Adrenal gland (tissue), 5 donors: ENCODE measurements at regions not wholly inside any gene's neighbourhood (a gene's known extent, or its start where the extent isn't known, plus 50 kb on each side); places are given as distances from the start of the nearest gene placed in this dataset.

Experiments
- POLR2A ChIP-seq, 2 donors: fragments of 450-650 bp; IDR thresholded peaks; one replicate each; pipeline ENCODE4 v1.6.1; 2017; ENCODE audit warnings: antibody characterized with exemption in 2 of 2, mild to moderate bottlenecking in 2 of 2, moderate library complexity in 1 of 2
- TF ChIP-seq, protein P1 (sequence below), 6 experiments: fragments of 450-650 bp in 4 of 6; fragments of 200-600 bp in 2 of 6; sonication (generic) in 1 of 6; IDR thresholded peaks; 1 replicate in 5 of 6; 2 replicates in 1 of 6; pipeline versions ENCODE4 v1.5.1 to v1.8.0; 2016 to 2021; ENCODE audit warnings: antibody characterized with exemption in 6 of 6, mild to moderate bottlenecking in 2 of 6, moderate library complexity in 1 of 6
- donor health status: DM: no; HTN: no; CAD: no.

DNA sequence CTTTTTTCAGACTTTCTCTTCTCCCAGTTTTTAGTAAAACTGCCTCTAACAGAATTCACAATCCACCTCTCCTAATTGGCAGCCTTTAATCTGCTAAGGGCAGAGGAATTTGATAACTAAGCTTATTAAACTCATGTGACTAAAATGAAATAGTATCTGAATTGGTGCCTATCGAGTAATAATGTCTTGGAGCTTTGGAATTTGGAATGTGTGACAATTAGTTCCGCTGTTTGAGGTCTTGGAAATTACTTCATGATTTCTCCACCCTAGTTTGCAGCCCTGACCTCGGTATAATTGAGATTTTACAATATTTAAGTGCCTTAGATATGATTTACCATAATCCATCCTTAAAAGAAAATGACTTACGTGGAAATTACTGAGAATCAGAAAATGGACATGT is 190.4 kb upstream of the NEBL start:
- TF ChIP-seq POLR2A (IDR thresholded peaks at IDR 0.05) = no peak
- TF ChIP-seq, protein P1, sequence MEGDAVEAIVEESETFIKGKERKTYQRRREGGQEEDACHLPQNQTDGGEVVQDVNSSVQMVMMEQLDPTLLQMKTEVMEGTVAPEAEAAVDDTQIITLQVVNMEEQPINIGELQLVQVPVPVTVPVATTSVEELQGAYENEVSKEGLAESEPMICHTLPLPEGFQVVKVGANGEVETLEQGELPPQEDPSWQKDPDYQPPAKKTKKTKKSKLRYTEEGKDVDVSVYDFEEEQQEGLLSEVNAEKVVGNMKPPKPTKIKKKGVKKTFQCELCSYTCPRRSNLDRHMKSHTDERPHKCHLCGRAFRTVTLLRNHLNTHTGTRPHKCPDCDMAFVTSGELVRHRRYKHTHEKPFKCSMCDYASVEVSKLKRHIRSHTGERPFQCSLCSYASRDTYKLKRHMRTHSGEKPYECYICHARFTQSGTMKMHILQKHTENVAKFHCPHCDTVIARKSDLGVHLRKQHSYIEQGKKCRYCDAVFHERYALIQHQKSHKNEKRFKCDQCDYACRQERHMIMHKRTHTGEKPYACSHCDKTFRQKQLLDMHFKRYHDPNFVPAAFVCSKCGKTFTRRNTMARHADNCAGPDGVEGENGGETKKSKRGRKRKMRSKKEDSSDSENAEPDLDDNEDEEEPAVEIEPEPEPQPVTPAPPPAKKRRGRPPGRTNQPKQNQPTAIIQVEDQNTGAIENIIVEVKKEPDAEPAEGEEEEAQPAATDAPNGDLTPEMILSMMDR (IDR thresholded peaks at IDR 0.05) = no peak
